A673 (cell line): ENCODE measurements at regions not wholly inside any gene's neighbourhood (a gene's known extent, or its start where the extent isn't known, plus 50 kb on each side); places are given as distances from the start of the nearest gene placed in this dataset.

ENCODE experiments used
- CTCF ChIP-seq: fragments of 300-800, 200-600 bp; sonication (generic); conservative IDR thresholded peaks from 2 replicates; pipeline ENCODE4 v1.5.1; 2017; ENCODE audit warnings: low read depth, mild to moderate bottlenecking, antibody characterized with exemption, low read length, moderate library complexity, mixed read lengths
- EZH2 ChIP-seq: fragments of 200-600 bp; sonication (generic); IDR thresholded peaks from 2 replicates; pipeline ENCODE4 v1.6.1; 2017; ENCODE audit warnings: borderline replicate concordance, low read depth, mild to moderate bottlenecking, mixed read lengths, antibody characterized with exemption, low read length; ENCODE audit not compliant: poor library complexity, severe bottlenecking

GRCh38 chr2:49262801-49263560, 108.7 kb upstream of the FSHR start:
- TF ChIP-seq CTCF (no peak), EZH2 (no peak)
